ENCODE measurements at regions not wholly inside any gene's neighbourhood (a gene's known extent, or its start where the extent isn't known, plus 50 kb on each side); places are given as distances from the start of the nearest gene placed in this dataset.

- ATAC-seq (ENCODE audit: low FRiP score), result no peak
- no peak for DNase-seq (ENCODE audit: low spot score)
- no peak for TF ChIP-seq CTCF (IDR thresholded peaks at IDR 0.05)
Measured at GRCh38 chr16:73692861-73693260, 603.8 kb upstream of the PSMD7 start.

- TF ChIP-seq CTCF (IDR thresholded peaks at IDR 0.05), result no peak
- no peak for DNase-seq (ENCODE audit: low spot score)
Measured at GRCh38 chr16:73683804-73684203, 612.8 kb upstream of the PSMD7 start.

GRCh38 chr16:73672135-73672534 lies 624.2 kb upstream of the ZFHX3 start:
- no peak for ATAC-seq (ENCODE audit: low FRiP score)
- no peak for DNase-seq (ENCODE audit: low spot score)
- TF ChIP-seq CTCF (IDR thresholded peaks at IDR 0.05), result no peak

More at GRCh38 chr16:73683804-73684203, 612.8 kb upstream of the PSMD7 start:
- ATAC-seq (ENCODE audit: low FRiP score), result no peak

- TF ChIP-seq CTCF (IDR thresholded peaks at IDR 0.05), result no peak
- ATAC-seq (ENCODE audit: low FRiP score), result no peak
- no peak for DNase-seq (ENCODE audit: low spot score)
Measured at GRCh38 chr16:73670836-73671820, 623.2 kb upstream of the ZFHX3 start.

GRCh38 chr16:73669535-73670274 lies 621.8 kb upstream of the ZFHX3 start:
- TF ChIP-seq CTCF (IDR thresholded peaks at IDR 0.05), result no peak
- no peak for DNase-seq (ENCODE audit: low spot score)
- ATAC-seq (ENCODE audit: low FRiP score), result no peak

- TF ChIP-seq CTCF (IDR thresholded peaks at IDR 0.05), result no peak
Measured at GRCh38 chr16:73663720-73664119, 615.8 kb upstream of the ZFHX3 start.

More at GRCh38 chr16:73663720-73664119, 615.8 kb upstream of the ZFHX3 start:
- ATAC-seq (ENCODE audit: low FRiP score) (no peak), DNase-seq (ENCODE audit: low spot score) (no peak)

Measured in omental fat pad (tissue), 3 donors.